Muscle of leg (tissue), 3 donors: ENCODE measurements at regions not wholly inside any gene's neighbourhood (a gene's known extent, or its start where the extent isn't known, plus 50 kb on each side); places are given as distances from the start of the nearest gene placed in this dataset.

Experiments
- DNase-seq: peaks from one replicate; pipeline ENCODE4 v3.0.0; 2013
- H3K27ac ChIP-seq: one replicate; pipeline ENCODE4 v1.5.1; 2013; ENCODE audit warnings: mild to moderate bottlenecking, low read length, control low read depth
- H3K27me3 ChIP-seq: one replicate; pipeline ENCODE4 v1.6.1; 2013; ENCODE audit warnings: low read length; ENCODE audit not compliant: control insufficient read depth, insufficient read depth
- H3K36me3 ChIP-seq: one replicate; pipeline ENCODE4 v1.6.1; 2013; ENCODE audit warnings: low read length; ENCODE audit not compliant: control insufficient read depth, insufficient read depth
- H3K4me1 ChIP-seq: one replicate; pipeline ENCODE4 v1.6.1; 2013; ENCODE audit warnings: low read length; ENCODE audit not compliant: control insufficient read depth, insufficient read depth
- H3K4me3 ChIP-seq: one replicate; pipeline ENCODE4 v1.5.1; 2013; ENCODE audit warnings: low read length, control low read depth
- H3K9me3 ChIP-seq: replicated peaks from 2 replicates; pipeline ENCODE4 v1.6.1; 2013; ENCODE audit warnings: low read depth, low read length; ENCODE audit not compliant: control insufficient read depth
- WGBS: methylation state at CpG from one replicate; pipeline ENCODE4 v1.1.5; 2013; ENCODE audit warnings: missing lambda C conversion rate; ENCODE audit not compliant: insufficient coverage; 5-methylcytosine and 5-hydroxymethylcytosine counted together

- peaks cover 25% of the 10 kb centered on the region for H3K4me1 ChIP-seq
- WGBS, result 0% methylated on average over 2 of the region's 5 CpGs
Measured at GRCh38 chr9:36488389-36488756, 84.3 kb upstream of the MELK start.

GRCh38 chr9:36487482-36488388 is 85.0 kb upstream of the MELK start:
- peak overlapping the region; percentile 48 for H3K4me3 ChIP-seq
- under 1% methylated on average over 78 of the region's 94 CpGs for WGBS
- peak overlapping the region; percentile 88 for H3K27ac ChIP-seq
- no peaks in the 10 kb centered on the region for H3K36me3 ChIP-seq
- H3K9me3 ChIP-seq, result no peaks in the 10 kb centered on the region
- H3K4me1 ChIP-seq, result peaks cover 25% of the 10 kb centered on the region
- DNase-seq, result peak; percentile 97
- no peaks in the 10 kb centered on the region for H3K27me3 ChIP-seq

More at GRCh38 chr9:36488389-36488756, 84.3 kb upstream of the MELK start:
- H3K9me3 ChIP-seq, result no peaks in the 10 kb centered on the region
- H3K27me3 ChIP-seq, result no peaks in the 10 kb centered on the region
- H3K27ac ChIP-seq, result peak overlapping the region; percentile 88
- no peaks in the 10 kb centered on the region for H3K36me3 ChIP-seq
- peak overlapping the region; percentile 48 for H3K4me3 ChIP-seq
- DNase-seq, result no peak

- no peaks in the 10 kb centered on the region for H3K27me3 ChIP-seq
- under 1% methylated on average over 63 of the region's 63 CpGs for WGBS
- peaks cover 25% of the 10 kb centered on the region for H3K4me1 ChIP-seq
- peak overlapping the region; percentile 79 for H3K27ac ChIP-seq
- DNase-seq, result peak; percentile 60
- no peaks in the 10 kb centered on the region for H3K36me3 ChIP-seq
- peak overlapping the region; percentile 89 for H3K4me3 ChIP-seq
- no peaks in the 10 kb centered on the region for H3K9me3 ChIP-seq
Measured at GRCh38 chr9:36486933-36487481, 85.7 kb upstream of the MELK start.

- peak overlapping the region; percentile 89 for H3K4me3 ChIP-seq
- peak overlapping the region; percentile 79 for H3K27ac ChIP-seq
- WGBS, result under 1% methylated on average over 20 of the region's 24 CpGs
- peaks cover 25% of the 10 kb centered on the region for H3K4me1 ChIP-seq
- no peaks in the 10 kb centered on the region for H3K36me3 ChIP-seq
- peak; percentile 33 for DNase-seq
- H3K9me3 ChIP-seq, result no peaks in the 10 kb centered on the region
- no peaks in the 10 kb centered on the region for H3K27me3 ChIP-seq
Measured at GRCh38 chr9:36486329-36486932, 86.3 kb upstream of the MELK start.

- peak overlapping the region; percentile 89 for H3K4me3 ChIP-seq
- DNase-seq, result no peak
- peaks cover 25% of the 10 kb centered on the region for H3K4me1 ChIP-seq
- H3K27ac ChIP-seq, result peak overlapping the region; percentile 79
- no peaks in the 10 kb centered on the region for H3K36me3 ChIP-seq
- H3K27me3 ChIP-seq, result no peaks in the 10 kb centered on the region
- no peaks in the 10 kb centered on the region for H3K9me3 ChIP-seq
- 12% methylated on average over 9 of the region's 11 CpGs for WGBS
Measured at GRCh38 chr9:36485647-36486328, 85.7 kb upstream of the RNF38 start.

- no peak for DNase-seq
Measured at GRCh38 chr9:36484124-36484523, 84.1 kb upstream of the RNF38 start.

GRCh38 chr9:36479101-36479500 is 79.0 kb upstream of the RNF38 start:
- no peak overlapping the region for H3K27ac ChIP-seq
- H3K36me3 ChIP-seq, result no peaks in the 10 kb centered on the region
- no peaks in the 10 kb centered on the region for H3K9me3 ChIP-seq
- no peaks in the 10 kb centered on the region for H3K4me1 ChIP-seq
- H3K4me3 ChIP-seq, result no peak overlapping the region
- no peaks in the 10 kb centered on the region for H3K27me3 ChIP-seq
- DNase-seq, result no peak
- 40% methylated on average over 1 of the region's 4 CpGs for WGBS

More at GRCh38 chr9:36484124-36484523, 84.1 kb upstream of the RNF38 start:
- Histone ChIP-seq H3K9me3 (no peaks in the 10 kb centered on the region), H3K4me3 (no peak overlapping the region), H3K4me1 (peaks cover 24% of the 10 kb centered on the region), H3K27me3 (no peaks in the 10 kb centered on the region), H3K27ac (no peak overlapping the region), H3K36me3 (no peaks in the 10 kb centered on the region)
- WGBS, result no CpG with 5 or more reads among the region's 3 CpGs

GRCh38 chr9:36471359-36471758 is 71.3 kb upstream of the RNF38 start:
- H3K4me1 ChIP-seq, result peaks cover 3% of the 10 kb centered on the region
- H3K27ac ChIP-seq, result peak overlapping the region; percentile 85
- no peaks in the 10 kb centered on the region for H3K9me3 ChIP-seq
- WGBS, result no CpG with 5 or more reads among the region's 3 CpGs
- H3K4me3 ChIP-seq, result no peak overlapping the region
- no peaks in the 10 kb centered on the region for H3K27me3 ChIP-seq
- DNase-seq, result no peak
- H3K36me3 ChIP-seq, result no peaks in the 10 kb centered on the region

GRCh38 chr9:36470643-36471290 is 70.7 kb upstream of the RNF38 start:
- Histone ChIP-seq H3K9me3 (no peaks in the 10 kb centered on the region), H3K36me3 (no peaks in the 10 kb centered on the region), H3K4me3 (peak overlapping the region; percentile 14), H3K27me3 (no peaks in the 10 kb centered on the region), H3K27ac (peak overlapping the region; percentile 85), H3K4me1 (peaks cover 3% of the 10 kb centered on the region)
- WGBS, result 41% methylated on average over 6 of the region's 7 CpGs
- DNase-seq, result peak; percentile 73
